ENCODE measurements at regions not wholly inside any gene's neighbourhood (a gene's known extent, or its start where the extent isn't known, plus 50 kb on each side); places are given as distances from the start of the nearest gene placed in this dataset.
"Not testable (repeated sequence)": the region's sequence is repeated elsewhere in the genome, so short reads cannot be mapped to it uniquely, and the experiment has no call there.

DNA sequence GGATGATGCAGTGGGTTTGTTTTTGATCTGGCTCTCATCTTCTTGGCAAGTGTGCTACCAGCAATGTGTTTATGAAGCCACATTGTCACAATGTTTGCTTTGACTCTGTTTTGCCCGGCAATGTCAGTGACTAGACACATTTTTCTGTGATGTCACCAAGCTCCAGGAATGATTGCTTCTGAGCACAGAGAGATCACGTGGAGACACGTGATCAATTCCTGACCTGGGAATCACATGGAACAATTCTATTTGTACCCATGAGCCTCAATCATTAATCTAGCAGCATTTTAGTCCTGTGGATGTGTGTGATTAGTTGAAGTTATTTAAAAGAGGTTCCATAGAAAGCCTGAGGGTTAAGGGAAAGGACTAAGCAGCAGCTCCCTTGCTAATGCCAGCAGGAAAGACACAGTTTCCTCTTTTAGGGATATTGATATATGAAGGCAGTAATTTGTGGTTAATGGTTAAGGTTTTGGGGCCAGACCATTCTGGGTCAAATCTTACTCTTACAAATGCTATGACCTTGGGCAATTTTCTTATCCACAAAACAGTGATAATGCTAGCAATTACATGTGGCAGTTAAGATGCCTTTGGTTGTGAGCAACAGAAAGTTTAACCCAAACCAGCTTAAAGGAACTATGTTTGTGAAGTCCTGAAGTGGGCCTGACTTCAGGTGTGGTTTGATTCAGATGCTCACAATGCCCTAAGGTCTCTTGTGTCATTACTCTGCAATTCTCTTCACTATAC, 59.0 kb downstream of the FASLG start:
- DNase-seq = no peak

DNA sequence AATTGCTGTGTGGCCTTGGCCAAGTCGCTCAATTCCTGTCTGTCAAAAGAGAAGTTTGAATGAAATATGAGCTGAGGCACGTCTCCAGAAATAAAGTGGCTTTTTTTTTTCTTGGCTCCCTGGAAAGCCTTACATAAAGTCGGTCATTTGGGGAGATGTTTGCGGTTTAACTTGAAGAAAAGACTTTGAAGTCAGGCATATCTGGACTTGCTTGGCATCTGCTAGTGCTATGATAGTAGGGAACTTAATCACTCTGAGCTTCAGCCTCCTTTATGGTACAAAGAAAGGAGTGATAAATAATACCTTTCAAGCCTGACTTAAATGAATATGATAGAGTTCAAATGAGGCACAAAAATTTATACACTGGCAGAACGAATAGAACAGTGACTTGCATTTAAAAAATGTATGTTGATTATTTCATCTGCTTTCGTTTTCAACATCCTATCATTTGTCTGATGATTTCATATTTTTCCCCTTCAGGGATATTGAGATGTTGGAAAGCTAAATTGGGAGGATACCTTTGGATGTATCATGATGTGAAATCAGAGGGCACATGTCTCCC, 60.2 kb downstream of the FASLG start:
- DNase-seq = no peak

DNA sequence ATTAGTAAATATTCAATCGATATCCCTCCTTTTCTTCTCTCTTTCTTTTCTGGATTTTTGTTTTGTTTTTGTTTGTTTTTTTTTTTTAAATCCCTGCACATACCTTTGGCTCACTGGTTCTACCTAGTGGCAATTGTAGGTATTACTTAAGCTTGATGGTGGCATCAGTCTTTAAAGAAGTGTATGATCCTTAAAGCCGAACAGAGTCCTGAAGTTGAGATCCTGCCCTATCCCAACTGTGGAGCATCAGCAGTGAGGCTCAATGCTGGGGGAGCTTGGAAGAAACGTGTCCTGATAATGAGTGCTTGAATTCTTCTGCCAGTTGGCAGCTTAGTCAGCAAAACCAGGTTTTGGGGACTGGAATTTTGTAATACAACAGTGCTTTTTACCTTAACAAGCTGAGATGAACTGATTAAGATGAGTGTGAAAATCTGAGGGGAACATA, 60.8 kb downstream of the FASLG start:
- no peak for DNase-seq

DNA sequence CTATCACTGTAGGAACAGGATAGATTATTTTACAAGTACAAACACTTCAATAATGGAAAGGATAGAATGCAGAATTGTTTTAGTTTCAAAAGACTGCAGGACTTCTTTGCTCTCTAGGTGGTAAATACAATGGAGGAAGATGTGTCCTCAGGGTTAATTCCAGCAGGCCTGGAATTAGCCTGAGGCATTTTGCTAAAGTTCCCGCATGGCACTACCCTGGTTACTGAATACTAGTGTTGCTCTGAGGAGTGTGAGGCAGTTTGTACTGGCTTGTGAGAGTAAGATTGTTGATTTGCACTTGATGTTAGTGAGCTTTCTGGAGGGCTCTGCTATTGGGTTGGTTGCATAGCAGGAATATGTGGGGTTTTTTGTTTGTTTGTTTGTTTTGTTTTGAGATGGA, 61.4 kb downstream of the FASLG start:
- DNase-seq = no peak

DNA sequence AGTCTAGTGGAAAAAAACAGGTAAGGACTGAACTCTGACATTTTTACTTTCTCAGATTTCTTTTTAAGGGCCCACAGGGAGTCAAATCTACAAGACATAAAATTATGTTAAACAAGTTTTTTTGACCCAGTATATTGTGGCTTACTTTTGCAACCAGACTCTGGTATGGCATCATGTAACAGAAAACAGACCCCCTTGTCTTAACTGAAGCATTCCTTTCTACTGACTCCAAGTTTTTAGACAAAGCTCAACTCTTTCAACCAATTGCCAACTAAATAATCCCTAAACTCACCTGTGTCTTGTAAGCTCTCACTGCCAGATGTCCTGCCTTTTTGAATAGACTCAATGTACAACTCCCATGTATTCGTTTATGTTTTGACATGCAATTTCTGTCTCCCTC, 64.3 kb downstream of the FASLG start:
- DNase-seq = no peak

DNA sequence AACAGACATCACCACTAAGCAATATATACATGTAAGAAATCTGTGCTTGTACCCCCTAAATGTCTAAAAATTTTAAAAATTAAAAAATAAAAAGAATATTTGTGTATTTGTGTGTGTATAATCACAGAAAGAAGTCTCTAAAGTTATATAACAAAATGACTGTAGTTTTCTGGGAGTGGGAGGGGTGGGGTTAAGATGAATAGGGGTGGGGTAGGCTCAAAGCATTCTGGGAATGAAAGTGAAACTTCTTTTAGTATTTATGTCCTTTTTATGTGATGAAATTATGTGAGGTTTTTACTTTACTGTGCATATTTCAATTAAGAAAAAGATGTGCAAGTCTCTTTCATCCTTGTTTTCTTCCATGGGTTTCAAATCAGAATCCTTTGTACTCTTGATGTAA, 65.3 kb downstream of the FASLG start:
- DNase-seq = no peak

DNA sequence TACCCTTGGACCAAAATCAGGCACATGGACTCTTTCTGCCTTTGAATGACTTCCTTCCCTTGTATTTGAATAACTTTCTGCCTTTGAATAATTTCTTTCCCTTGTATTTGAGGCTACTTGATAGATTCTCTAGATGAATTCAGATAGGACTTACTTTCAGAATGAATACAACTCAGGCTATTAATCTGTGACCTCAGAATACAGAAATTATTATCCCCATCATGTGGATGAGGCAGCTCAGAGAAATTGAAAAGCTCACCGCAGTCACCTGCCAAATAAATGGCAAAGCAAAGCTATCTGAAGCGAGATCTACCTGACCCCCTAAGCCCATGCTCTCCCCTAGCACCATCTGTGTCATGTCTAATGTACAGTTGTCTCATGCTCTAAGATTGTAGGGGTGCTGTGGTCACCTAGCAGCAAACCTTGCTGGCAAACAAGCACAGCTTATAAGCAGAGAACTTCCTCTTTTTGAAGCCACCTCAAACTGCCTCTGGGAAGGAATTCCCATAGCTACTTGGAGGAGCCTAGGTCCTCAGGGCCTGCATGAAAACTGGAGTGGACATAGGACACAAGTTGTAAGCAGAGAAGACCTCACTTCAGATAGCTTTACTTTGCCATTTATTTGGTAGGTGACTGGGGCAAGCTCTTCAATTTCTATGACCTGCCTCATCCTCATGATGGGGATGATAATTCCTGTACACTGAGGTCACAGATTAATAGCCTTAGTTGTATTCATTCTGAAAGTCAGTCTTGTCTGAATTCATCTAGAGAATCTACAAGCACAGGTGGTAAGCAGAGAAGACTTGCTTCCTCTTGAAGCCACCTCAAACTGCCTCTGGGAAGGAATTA, 66.1 kb downstream of the FASLG start:
- no peak for DNase-seq

DNA sequence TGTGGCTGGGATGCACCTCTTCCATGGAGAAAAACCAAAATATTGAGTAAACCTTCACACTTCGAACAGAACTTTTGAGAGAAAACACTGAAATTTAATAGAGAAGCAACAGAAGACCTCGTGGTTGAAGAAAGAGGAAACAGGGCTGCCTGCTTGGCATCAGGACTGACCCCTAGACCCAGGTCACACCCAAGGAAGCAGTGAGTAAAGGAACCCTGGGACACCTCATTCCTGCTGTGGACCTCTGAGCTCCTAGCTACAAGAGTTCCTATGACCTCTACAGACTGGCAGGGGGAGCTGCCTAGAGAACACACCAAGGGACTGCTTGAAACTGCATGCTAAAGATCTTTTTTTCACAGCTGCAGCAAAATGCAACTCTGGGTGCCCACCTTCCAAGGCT, 67.8 kb downstream of the FASLG start:
- DNase-seq = no peak

DNA sequence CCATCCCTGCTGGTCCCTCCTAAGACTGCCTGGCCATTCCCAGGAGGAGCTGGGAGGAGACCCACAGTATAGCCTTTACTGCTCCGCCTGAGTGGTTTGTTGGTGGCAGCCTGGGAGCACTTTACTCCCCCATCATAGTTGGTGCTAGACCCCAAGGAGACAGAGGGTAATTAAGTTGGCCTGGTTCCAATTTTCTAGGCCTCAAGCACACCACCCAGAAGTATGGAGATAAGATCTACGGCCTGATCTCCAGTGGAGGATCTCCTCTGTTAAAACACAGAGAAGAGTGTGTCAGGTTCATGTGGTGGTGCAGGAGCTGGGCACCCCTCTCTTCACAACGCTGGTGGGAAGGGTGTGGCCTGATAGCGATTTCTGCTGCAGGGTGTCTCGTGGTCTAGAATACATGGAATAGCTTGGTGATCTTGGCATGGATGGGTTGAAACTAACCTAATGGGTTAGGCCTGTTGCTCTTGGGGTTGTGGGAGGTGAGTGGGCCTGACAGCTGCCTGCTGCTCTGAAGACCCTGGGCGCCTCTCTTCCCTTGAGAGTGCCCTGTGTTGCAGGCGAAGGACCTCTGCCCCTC, 68.5 kb downstream of the FASLG start:
- no peak for DNase-seq

DNA sequence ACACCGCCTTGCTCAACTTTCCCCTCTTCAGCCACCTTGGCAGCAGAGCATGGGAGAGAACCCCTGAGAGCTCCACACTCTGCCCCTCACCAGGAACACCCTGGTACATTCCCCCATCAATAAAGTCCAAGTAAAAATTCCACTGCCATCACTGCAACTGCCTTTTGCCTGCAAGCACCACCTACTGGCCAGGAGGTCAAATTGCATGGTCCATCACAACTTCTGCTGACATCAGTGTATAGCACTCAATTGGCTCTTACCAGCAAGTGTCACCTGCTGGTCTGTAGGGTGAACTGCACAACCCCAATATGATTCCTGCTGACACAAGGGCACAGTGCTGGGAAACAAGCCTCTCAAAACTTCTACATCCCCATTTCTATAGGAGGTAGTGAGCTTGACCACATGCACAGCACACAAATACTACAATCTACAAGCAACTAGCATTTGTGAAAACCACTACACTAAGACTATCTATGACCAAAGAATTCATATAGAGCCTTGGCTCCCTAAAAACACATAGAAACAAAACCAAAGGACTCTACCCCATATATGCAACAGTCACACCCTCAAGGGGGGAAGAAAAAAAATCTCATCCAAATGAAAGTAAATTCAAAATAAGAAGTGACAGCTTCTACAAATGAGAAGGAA, 69.2 kb downstream of the FASLG start:
- no peak for DNase-seq

DNA sequence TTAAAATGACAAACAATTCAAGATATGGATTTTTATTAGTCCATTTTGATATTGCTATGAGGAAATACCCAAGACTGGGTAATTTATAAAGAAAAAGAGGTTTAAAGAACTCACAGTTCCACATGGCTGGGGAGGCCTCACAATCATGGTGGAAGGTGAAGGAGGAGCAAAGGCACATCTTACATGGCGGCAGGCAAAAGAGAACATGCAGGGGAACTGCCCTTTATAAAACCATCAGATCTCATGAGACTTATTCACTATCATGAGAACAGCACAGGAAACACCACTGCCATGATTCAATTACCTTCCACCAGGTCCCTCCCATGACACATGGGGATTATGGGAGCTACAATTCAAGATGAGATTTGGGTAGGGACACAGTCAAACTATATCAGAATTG, 69.8 kb downstream of the FASLG start:
- DNase-seq = not testable (repeated sequence)

DNA sequence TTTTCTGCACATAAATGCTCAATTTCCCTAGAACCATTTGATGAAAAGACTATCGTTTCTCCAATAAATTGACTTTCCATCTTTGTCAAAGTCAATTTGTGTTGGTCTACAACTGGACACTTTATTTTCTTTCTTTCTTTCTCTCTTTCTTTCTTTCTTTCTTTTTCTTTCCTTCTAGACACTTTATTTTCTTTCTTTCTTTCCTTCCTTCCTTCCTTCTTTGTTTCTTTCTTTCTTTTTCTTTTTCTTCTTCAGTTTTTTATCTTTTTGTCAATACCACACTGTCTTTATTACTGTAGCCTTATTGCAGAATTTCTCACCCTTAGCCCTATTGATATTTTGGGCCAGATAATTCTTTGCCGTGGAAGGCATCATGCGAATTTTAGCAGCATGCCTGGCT, 73.5 kb downstream of the FASLG start:
- no peak for DNase-seq

DNA sequence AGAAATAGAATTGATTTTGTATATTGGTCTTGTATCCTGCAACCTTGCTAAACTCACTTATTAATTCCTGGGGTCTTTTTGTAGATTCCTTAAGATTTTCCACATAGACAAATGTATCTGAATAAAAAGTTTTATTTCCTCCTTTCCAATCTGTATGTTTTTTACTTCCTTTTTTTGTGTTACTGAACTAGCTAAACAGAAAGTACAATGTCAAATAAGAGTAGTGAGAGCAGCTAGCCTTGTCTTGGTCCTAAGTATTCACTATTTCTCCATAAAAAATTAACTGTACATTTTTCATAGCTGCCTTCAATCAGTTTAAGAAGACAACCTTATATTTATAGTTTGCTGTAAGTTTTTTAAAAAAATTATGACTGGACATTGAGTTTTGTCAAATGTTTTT, 74.9 kb downstream of the FASLG start:
- DNase-seq = no peak

DNA sequence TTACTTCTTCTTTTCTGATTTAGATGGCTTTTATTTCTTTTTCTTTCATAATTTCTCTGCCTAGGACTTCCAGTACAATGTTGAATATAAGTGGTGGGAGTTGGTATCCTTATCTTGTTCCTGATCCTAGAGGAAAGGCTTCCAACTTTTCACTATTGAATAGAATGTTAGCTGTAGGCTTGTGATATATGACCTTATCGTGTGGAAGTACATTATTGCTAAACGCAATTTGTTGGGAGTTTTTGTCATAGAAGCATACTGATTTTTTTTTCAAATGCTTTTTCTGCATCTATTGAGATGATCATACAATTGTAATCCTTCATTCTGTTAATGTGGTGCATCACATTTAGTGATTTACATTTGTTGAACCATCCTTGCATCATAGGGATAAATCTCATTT, 79.5 kb downstream of the FASLG start:
- DNase-seq = no peak

DNA sequence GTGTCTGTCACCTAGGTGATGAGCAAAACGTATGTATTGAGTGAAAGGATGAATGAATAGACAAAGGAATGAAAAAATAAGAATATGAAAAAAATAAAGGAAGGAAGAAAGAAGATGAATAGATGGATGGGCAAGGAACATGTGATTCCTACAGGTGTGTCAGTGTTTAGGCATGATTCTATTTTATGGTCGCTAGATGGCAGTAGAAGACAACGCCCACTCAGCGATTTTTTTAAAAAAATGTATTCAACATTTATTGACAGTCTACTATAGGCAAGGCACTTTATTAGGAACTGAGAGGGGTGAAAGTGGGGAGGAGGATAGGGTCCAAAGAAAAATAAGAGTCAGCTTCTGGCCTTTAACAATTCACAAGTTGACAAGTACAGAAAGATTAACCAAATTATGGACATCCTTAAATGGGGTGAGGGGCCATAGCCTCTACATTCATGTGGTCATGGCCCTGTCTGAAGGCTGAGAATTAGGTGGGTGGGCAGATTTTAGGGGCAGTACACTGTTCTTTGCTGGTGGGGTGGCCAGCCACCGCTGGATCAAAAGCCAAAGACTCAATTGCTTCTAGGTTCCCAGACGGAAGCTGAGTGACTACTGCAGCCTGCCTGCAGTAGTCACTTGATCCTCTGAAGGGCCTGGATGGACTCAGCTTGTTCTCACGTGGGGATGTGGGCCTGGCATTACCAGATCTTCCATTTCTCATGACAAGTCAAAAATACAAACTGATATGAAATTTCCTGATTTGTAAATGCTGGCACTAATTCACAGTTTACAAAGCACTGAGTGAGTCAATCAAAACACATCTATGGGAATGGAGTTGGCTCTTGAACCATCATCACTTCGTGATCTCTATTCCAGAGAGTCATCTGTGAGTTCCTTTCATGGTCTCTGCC, 83.9 kb downstream of the FASLG start:
- no peak for DNase-seq

DNA sequence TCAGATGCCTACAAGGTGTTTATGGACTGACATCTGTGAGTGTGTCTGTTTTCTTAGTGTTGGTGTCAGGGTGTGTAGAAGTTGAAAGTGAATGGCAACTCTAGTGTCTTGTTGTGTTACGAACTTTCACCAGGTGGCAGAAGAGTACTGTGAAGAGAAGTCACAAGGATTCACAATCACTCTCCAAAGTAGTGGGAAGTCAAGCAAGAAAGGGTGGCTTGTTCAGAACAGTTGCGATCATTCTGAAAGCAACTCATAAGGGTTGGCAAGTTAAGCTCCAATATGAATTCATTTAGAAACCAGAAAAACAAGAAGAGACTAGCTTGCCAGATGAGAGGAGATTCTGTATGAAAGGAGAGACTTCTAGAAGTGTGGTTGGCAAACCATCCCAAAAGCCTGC, 86.1 kb downstream of the FASLG start:
- no peak for DNase-seq

DNA sequence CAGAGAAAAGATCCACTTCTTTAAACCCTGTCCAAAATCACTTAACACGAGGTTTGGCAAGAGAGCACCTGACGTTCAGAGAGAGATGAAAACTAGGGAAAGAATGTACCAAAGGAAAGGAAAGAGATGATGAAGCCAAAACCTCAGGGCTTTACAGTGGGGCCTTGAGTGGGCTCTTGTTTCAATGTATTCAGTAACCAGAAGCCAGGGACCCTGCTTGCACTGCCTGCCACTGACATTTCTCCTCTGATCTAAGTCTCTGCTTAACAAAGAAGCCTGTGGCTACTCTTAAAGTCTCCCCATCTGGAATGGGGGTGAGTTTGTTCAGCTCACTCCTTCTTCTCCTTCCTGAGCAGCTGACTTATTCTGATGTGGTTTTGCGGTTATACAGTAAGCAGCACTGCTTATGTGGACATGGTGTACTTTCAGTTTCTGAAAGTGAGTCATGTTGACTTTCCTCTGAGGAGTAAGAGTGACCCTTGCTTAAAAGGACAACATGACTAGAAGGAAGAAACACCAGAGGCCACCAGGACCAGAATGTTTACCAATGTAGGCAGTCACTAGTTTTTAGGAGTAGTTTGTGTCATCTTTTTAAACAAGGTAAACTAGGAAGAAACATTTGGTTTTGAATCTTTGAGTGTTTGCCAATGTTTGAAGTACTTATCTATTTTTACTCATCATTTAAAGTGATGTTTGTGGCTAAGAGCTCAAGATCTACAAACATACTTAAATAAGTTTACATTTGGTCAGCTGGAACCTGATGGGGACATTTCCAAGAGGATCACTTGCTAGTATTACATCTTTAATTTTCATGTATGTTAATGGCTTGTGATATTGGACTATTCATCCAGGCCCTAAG, 87.4 kb downstream of the FASLG start:
- no peak for DNase-seq

DNA sequence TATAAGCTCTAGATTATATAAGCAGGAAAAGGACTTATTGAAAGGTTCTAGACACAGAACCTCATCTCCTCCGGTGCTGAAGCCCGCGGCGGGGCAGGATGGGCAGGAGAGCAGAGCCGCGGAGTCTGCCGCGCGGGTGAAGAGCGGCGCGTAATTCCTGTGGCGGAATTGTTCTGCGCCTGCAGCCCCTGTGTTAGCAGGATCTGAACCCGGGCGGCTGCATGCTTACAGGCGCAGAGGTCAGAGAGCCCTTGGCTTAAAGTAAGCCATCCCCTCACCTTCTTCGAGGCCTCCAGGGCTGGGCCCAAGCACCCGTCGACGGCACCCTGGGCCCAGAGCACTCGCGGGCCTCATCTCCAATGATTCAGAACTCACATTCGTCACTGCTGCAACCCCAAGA, 89.3 kb downstream of the FASLG start:
- no peak for DNase-seq

DNA sequence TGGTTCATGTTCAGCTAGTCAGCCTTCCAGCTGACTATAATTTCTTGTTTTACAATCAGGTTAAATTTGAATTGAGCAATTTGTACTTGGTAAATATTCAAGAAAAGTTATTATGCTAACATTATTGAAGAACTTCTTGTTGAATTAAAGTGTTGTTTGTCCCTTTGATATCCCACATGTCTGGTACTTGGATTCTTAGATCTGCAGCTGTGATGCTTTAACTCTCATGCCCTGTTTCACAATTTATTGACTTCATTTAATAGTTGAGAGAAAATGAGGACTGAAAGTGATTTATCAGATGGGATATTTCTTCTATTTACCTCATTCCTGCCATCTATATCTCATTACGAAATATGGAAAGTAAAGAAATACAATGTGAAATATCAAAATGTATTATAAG, 92.8 kb downstream of the FASLG start:
- no peak for DNase-seq

DNA sequence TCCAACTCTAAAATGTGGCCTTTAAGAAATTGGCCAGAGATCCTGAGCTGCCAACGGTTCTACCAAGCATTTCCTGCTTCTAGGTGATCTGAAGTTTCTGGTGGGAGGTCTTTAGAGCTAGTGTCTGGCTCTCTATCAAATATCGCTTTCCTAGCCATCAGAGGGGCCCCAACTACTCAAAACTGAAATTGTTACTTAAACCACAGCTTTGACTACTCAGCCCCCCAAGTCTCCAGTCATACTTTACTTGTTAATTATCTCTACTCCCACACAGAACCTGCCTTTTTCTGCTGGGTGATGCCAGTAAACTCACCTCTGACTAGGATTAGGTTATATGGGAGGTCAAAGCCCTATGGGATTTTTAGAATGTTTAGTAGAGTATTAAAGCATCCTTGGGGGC, 95.1 kb downstream of the FASLG start:
- no peak for DNase-seq

DNA sequence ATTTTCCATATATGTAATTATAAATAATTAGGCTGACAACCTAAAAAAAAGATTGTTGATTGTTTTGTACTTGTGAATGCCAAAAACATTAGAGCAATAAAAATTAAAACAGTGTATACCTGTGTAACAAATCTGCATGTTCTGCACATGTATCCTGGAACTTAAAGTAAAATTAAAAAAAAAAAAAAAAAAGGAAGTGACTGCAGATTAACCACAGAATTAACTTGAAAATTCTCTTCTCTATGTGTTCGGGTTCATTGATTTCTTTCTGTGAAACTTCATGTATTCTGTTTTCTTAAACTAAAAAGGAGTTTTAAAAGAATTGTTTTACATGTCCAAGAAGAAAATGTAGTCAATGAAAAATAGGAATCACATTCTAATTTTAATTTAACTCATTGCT, 95.7 kb downstream of the FASLG start:
- no peak for DNase-seq

Measured in activated CD8-positive, alpha-beta memory T cell treated with anti-CD3 and anti-CD28 coated beads, Interleukin-2, amount 50 U/mL, for 48 hours (primary cell).